NT2/D1 (cell line): ENCODE measurements at regions not wholly inside any gene's neighbourhood (a gene's known extent, or its start where the extent isn't known, plus 50 kb on each side); places are given as distances from the start of the nearest gene placed in this dataset.

Experiments used
- SUZ12 ChIP-seq: IDR thresholded peaks from 2 replicates; pipeline ENCODE4 v1.6.1; 2011; ENCODE audit not compliant: insufficient read length, insufficient read depth; ENCODE audit errors: extremely low read depth
- YY1 ChIP-seq: IDR thresholded peaks from 2 replicates; pipeline ENCODE4 v1.6.1; 2011; ENCODE audit not compliant: insufficient read length, insufficient read depth

DNA sequence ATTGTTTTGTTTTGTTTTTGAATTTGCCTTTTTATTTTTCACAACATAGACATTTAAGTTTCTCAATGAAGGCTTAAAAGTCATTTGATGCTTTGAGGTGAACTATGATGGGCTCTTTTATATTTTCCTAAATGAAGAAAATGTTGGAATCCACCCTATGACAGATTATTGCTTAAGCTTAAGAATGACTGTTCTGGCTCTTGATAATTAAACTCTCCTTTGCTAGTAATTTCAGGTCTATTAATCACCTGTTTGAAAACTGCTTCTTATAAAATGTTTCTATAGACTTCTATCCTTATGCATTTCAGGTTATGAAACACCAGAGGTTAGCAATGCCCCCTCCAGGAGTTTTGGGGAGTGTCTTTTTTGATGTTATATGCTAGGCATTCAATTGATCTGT lies 424.1 kb upstream of the DYNLRB2 start:
- TF ChIP-seq SUZ12: no peak
- TF ChIP-seq YY1: no peak
